ENCODE measurements at regions not wholly inside any gene's neighbourhood (a gene's known extent, or its start where the extent isn't known, plus 50 kb on each side); places are given as distances from the start of the nearest gene placed in this dataset.

GRCh38 chr5:144896473-144896872 is 725.8 kb downstream of the KCTD16 start:
- Histone ChIP-seq H4K8ac (ENCODE audit: low read depth, low read length) (no peak overlapping the region), H3K27ac (ENCODE audit: low read depth, low read length) (no peak overlapping the region), H3K9me3 (ENCODE audit: insufficient read depth, low read depth, low read length) (no peaks in the 10 kb centered on the region), H3K14ac (ENCODE audit: low read length) (no peak overlapping the region), H3K79me2 (ENCODE audit: control insufficient read depth, insufficient read depth, low read length, poor library complexity) (no peaks in the 10 kb centered on the region), H4K91ac (ENCODE audit: low read depth, low read length) (no peak overlapping the region), H3K4ac (ENCODE audit: low read depth, low read length) (no peak overlapping the region), H3K27me3 (ENCODE audit: insufficient read depth, low read length) (no peaks in the 10 kb centered on the region), H3K79me1 (ENCODE audit: low read length) (no peaks in the 10 kb centered on the region), H3K36me3 (ENCODE audit: control insufficient read depth in 1 of 2, insufficient read depth in 2 of 2, low read length in 2 of 2) (no peaks in the 10 kb centered on the region), H3K18ac (ENCODE audit: low read length) (no peak overlapping the region), H2BK5ac (ENCODE audit: low read depth, low read length, poor library complexity) (no peak overlapping the region), H3K4me1 (ENCODE audit: control insufficient read depth in 1 of 2, insufficient read depth in 2 of 2, low read length in 2 of 2) (no peaks in the 10 kb centered on the region), H2BK12ac (ENCODE audit: low read length) (no peak overlapping the region), H3K4me2 (ENCODE audit: low read length) (no peak overlapping the region), H3K9ac (ENCODE audit: low read length) (no peak overlapping the region), H2BK120ac (ENCODE audit: insufficient read depth, low read length, poor library complexity) (no peak overlapping the region), H3K23ac (ENCODE audit: low read length) (no peak overlapping the region), H2AFZ (ENCODE audit: insufficient read depth, low read length, poor library complexity) (no peak overlapping the region), H4K12ac (ENCODE audit: low read depth, low read length) (no peak overlapping the region), H3K4me3 (ENCODE audit: low read depth, low read length) (no peak overlapping the region), H2AK5ac (ENCODE audit: low read length) (no peak overlapping the region)
- 100% methylated on average over 1 of the region's 2 CpGs for WGBS (ENCODE audit: extremely low coverage, insufficient coverage, insufficient read length)
- DNase-seq = no peak

DNA sequence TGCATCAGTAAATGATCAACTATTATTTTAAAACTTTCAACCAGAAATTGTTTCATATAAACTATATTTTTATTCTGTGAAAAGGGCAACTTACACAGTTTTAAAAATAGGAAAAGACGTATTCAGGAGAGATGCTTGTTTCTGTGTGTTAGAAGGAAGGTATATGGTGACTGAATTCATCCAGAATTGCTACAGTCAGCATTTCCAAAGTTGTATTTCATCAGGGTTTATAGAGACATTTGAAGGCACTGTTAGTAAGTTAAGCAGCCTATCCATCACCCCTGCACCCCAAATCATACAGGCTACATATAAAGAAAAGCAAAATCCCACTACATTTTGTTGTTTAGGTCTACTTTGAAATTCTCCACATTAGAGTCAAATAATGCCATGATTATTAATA is 716.0 kb downstream of the KCTD16 start:
- no CpG with 5 or more reads among the region's 1 CpG for WGBS (ENCODE audit: extremely low coverage, insufficient coverage, insufficient read length)
- no peak overlapping the region for H3K23ac ChIP-seq (ENCODE audit: low read length)

DNA sequence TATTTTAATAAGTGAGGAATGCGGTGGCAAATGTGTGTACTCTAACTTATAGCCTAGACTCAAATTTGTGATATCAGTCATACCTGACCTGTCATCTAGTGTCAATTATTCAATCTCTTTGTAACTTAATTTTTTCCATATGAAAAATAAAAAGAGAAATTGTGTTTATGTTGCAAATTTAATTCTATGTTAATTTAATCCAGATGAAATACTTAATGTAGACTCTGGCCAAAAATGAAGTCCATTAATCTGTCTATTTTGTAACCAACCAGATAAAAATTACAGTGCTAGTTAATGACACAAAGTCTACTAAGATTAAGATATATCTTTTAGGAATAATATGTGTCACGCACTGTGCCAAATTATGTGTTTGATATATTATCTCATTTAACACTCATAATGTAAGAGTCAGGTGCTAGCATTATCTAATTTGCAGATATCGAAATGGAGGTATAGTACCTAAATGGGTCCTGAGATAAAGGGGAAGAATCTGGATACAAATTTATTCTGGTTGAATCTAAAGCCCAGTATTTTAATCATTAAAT is 712.1 kb downstream of the KCTD16 start:
- H3K23ac ChIP-seq (ENCODE audit: low read length) = no peak overlapping the region
- H3K4me3 ChIP-seq (ENCODE audit: low read depth, low read length) = no peak overlapping the region
- H3K18ac ChIP-seq (ENCODE audit: low read length) = no peak overlapping the region
- no peaks in the 10 kb centered on the region for H3K79me2 ChIP-seq (ENCODE audit: control insufficient read depth, insufficient read depth, low read length, poor library complexity)
- no peak overlapping the region for H2AK5ac ChIP-seq (ENCODE audit: low read length)
- no peak overlapping the region for H3K27ac ChIP-seq (ENCODE audit: low read depth, low read length)
- H3K9me3 ChIP-seq (ENCODE audit: insufficient read depth, low read depth, low read length) = no peaks in the 10 kb centered on the region
- H3K14ac ChIP-seq (ENCODE audit: low read length) = no peak overlapping the region
- no CpG with 5 or more reads among the region's 3 CpGs for WGBS (ENCODE audit: extremely low coverage, insufficient coverage, insufficient read length)
- no peaks in the 10 kb centered on the region for H3K36me3 ChIP-seq (ENCODE audit: control insufficient read depth in 1 of 2, insufficient read depth in 2 of 2, low read length in 2 of 2)
- H2BK12ac ChIP-seq (ENCODE audit: low read length) = no peak overlapping the region
- H3K27me3 ChIP-seq (ENCODE audit: insufficient read depth, low read length) = no peaks in the 10 kb centered on the region
- no peak overlapping the region for H3K4ac ChIP-seq (ENCODE audit: low read depth, low read length)
- H3K79me1 ChIP-seq (ENCODE audit: low read length) = no peaks in the 10 kb centered on the region
- H2BK5ac ChIP-seq (ENCODE audit: low read depth, low read length, poor library complexity) = no peak overlapping the region
- H2AFZ ChIP-seq (ENCODE audit: insufficient read depth, low read length, poor library complexity) = no peak overlapping the region
- no peak overlapping the region for H2BK120ac ChIP-seq (ENCODE audit: insufficient read depth, low read length, poor library complexity)
- no peaks in the 10 kb centered on the region for H3K4me1 ChIP-seq (ENCODE audit: control insufficient read depth in 1 of 2, insufficient read depth in 2 of 2, low read length in 2 of 2)
- no peak for DNase-seq
- no peak overlapping the region for H4K12ac ChIP-seq (ENCODE audit: low read depth, low read length)
- H3K9ac ChIP-seq (ENCODE audit: low read length) = no peak overlapping the region
- H4K91ac ChIP-seq (ENCODE audit: low read depth, low read length) = no peak overlapping the region
- no peak overlapping the region for H3K4me2 ChIP-seq (ENCODE audit: low read length)
- no peak overlapping the region for H4K8ac ChIP-seq (ENCODE audit: low read depth, low read length)

More for the DNA sequence above, 716.0 kb downstream of the KCTD16 start:
- Histone ChIP-seq H3K4me3 (ENCODE audit: low read depth, low read length) (no peak overlapping the region), H3K36me3 (ENCODE audit: control insufficient read depth in 1 of 2, insufficient read depth in 2 of 2, low read length in 2 of 2) (no peaks in the 10 kb centered on the region), H2BK12ac (ENCODE audit: low read length) (no peak overlapping the region), H2BK5ac (ENCODE audit: low read depth, low read length, poor library complexity) (no peak overlapping the region), H3K79me1 (ENCODE audit: low read length) (no peaks in the 10 kb centered on the region), H2BK120ac (ENCODE audit: insufficient read depth, low read length, poor library complexity) (no peak overlapping the region), H3K4me2 (ENCODE audit: low read length) (no peak overlapping the region), H3K9ac (ENCODE audit: low read length) (no peak overlapping the region), H3K4ac (ENCODE audit: low read depth, low read length) (no peak overlapping the region), H4K91ac (ENCODE audit: low read depth, low read length) (no peak overlapping the region), H3K14ac (ENCODE audit: low read length) (no peak overlapping the region), H3K9me3 (ENCODE audit: insufficient read depth, low read depth, low read length) (no peaks in the 10 kb centered on the region), H4K12ac (ENCODE audit: low read depth, low read length) (no peak overlapping the region), H3K4me1 (ENCODE audit: control insufficient read depth in 1 of 2, insufficient read depth in 2 of 2, low read length in 2 of 2) (no peaks in the 10 kb centered on the region), H2AK5ac (ENCODE audit: low read length) (no peak overlapping the region), H3K79me2 (ENCODE audit: control insufficient read depth, insufficient read depth, low read length, poor library complexity) (no peaks in the 10 kb centered on the region), H4K8ac (ENCODE audit: low read depth, low read length) (no peak overlapping the region), H3K27ac (ENCODE audit: low read depth, low read length) (no peak overlapping the region), H3K27me3 (ENCODE audit: insufficient read depth, low read length) (no peaks in the 10 kb centered on the region), H3K18ac (ENCODE audit: low read length) (no peak overlapping the region), H2AFZ (ENCODE audit: insufficient read depth, low read length, poor library complexity) (no peak overlapping the region)
- DNase-seq = no peak

DNA sequence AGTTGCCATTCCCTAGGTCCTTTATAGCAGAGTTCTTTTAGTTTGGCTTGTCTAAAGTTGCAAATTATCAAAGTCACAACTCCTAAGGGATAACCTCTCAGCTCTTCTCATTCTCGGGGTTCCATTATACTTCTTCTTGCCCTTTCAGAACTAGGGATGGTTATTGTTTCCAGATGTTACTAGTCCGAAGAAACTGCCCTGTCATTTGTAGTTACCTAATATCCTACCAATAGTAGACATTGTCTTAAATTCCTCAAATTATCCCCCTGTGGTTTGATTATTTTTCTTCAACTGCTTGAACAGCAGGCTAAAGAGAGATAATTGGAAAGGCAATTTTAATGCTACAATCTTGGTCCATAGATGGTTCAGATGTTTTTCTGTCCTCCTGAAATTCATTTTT is 709.8 kb downstream of the KCTD16 start:
- DNase-seq = no peak
- WGBS (ENCODE audit: extremely low coverage, insufficient coverage, insufficient read length) = no CpG with 5 or more reads among the region's 2 CpGs
- Histone ChIP-seq H2BK5ac (ENCODE audit: low read depth, low read length, poor library complexity) (no peak overlapping the region), H4K91ac (ENCODE audit: low read depth, low read length) (no peak overlapping the region), H2BK12ac (ENCODE audit: low read length) (no peak overlapping the region), H3K14ac (ENCODE audit: low read length) (no peak overlapping the region), H3K27me3 (ENCODE audit: insufficient read depth, low read length) (no peaks in the 10 kb centered on the region), H3K4me2 (ENCODE audit: low read length) (no peak overlapping the region), H3K4me3 (ENCODE audit: low read depth, low read length) (no peak overlapping the region), H3K4ac (ENCODE audit: low read depth, low read length) (no peak overlapping the region), H2BK120ac (ENCODE audit: insufficient read depth, low read length, poor library complexity) (no peak overlapping the region), H3K79me2 (ENCODE audit: control insufficient read depth, insufficient read depth, low read length, poor library complexity) (no peaks in the 10 kb centered on the region), H3K27ac (ENCODE audit: low read depth, low read length) (no peak overlapping the region), H3K9ac (ENCODE audit: low read length) (no peak overlapping the region), H4K12ac (ENCODE audit: low read depth, low read length) (no peak overlapping the region), H3K36me3 (ENCODE audit: control insufficient read depth in 1 of 2, insufficient read depth in 2 of 2, low read length in 2 of 2) (no peaks in the 10 kb centered on the region), H2AK5ac (ENCODE audit: low read length) (no peak overlapping the region), H3K18ac (ENCODE audit: low read length) (no peak overlapping the region), H3K4me1 (ENCODE audit: control insufficient read depth in 1 of 2, insufficient read depth in 2 of 2, low read length in 2 of 2) (no peaks in the 10 kb centered on the region), H3K79me1 (ENCODE audit: low read length) (no peaks in the 10 kb centered on the region), H4K8ac (ENCODE audit: low read depth, low read length) (no peak overlapping the region), H3K9me3 (ENCODE audit: insufficient read depth, low read depth, low read length) (no peaks in the 10 kb centered on the region), H2AFZ (ENCODE audit: insufficient read depth, low read length, poor library complexity) (no peak overlapping the region), H3K23ac (ENCODE audit: low read length) (no peak overlapping the region)

All from trophoblast cell (in vitro differentiated cells and primary cell).